Nephron (organoid): ENCODE measurements at regions not wholly inside any gene's neighbourhood (a gene's known extent, or its start where the extent isn't known, plus 50 kb on each side); places are given as distances from the start of the nearest gene placed in this dataset.

ENCODE experiments used
- H3K27ac Mint-ChIP-seq, 3 experiments: 2 replicates each; pipeline ENCODE4 v1.8.0; 2020; ENCODE audit warnings: mixed read lengths in 3 of 3, mild to moderate bottlenecking in 2 of 3, moderate library complexity in 1 of 3
- H3K27me3 Mint-ChIP-seq: 2 replicates; pipeline ENCODE4 v1.8.0; 2021; ENCODE audit warnings: low read depth, mild to moderate bottlenecking, moderate library complexity, mixed read lengths
- H3K36me3 Mint-ChIP-seq: 2 replicates; pipeline ENCODE4 v1.8.0; 2020; ENCODE audit warnings: low read depth, mixed read lengths
- H3K4me1 Mint-ChIP-seq: 2 replicates; pipeline ENCODE4 v1.8.0; 2020; ENCODE audit warnings: mixed read lengths
- H3K4me3 Mint-ChIP-seq, 3 experiments: 2 replicates each; pipeline ENCODE4 v1.8.0; 2020; ENCODE audit warnings: mild to moderate bottlenecking in 3 of 3, mixed read lengths in 3 of 3, moderate library complexity in 2 of 3
- H3K9me3 Mint-ChIP-seq: 2 replicates; pipeline ENCODE4 v1.8.0; 2020; ENCODE audit warnings: mixed read lengths
- CTCF ChIP-seq, 3 experiments: fragments of 200-600 bp; sonication (generic); IDR thresholded peaks; one replicate each; pipeline ENCODE4 v1.5.0; 2021; ENCODE audit warnings: antibody characterized with exemption in 3 of 3; ENCODE audit not compliant: unreplicated experiment in 3 of 3

DNA sequence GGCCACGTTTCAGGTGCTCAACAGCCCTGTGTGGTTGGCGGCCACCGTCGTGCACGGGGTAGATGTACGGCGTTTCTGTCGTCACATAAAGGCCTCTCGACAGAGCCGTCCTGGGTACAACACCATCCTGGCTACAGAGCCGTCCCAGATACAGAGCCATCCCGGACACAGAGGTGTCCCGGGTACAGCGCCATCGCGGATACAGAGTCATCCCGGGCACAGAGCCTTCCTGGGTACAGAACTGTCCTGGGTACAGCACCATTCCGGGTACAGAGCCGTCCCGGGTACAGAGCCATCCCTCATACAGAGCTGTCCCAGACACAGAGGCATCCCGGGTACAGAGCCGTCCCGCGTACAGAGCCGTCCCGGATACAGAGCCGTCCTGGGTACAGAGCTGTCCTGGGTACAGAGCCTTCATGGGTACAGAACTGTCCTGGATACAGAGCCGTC is 222.7 kb upstream of the SOX1 start:
- no peak overlapping the region for H3K4me3 Mint-ChIP-seq
- H3K9me3 Mint-ChIP-seq, result peaks cover 5% of the 10 kb centered on the region
- no peaks in the 10 kb centered on the region for H3K36me3 Mint-ChIP-seq
- no peak for TF ChIP-seq CTCF (IDR thresholded peaks at IDR 0.05; ENCODE audit: unreplicated experiment in 3 of 3)
- H3K4me1 Mint-ChIP-seq, result peaks cover 8% of the 10 kb centered on the region
- peaks cover 27% of the 10 kb centered on the region for H3K27me3 Mint-ChIP-seq
- H3K27ac Mint-ChIP-seq, result no peak overlapping the region

- TF ChIP-seq CTCF (IDR thresholded peaks at IDR 0.05; ENCODE audit: unreplicated experiment in 3 of 3), result no peak
- Mint-ChIP-seq H3K36me3 (no peaks in the 10 kb centered on the region), H3K9me3 (peaks cover 5% of the 10 kb centered on the region), H3K27ac (no peak overlapping the region), H3K4me3 (no peak overlapping the region), H3K27me3 (peaks cover 27% of the 10 kb centered on the region), H3K4me1 (peaks cover 8% of the 10 kb centered on the region)
Observed at GRCh38 chr13:111844682-111845081, 222.3 kb upstream of the SOX1 start.

DNA sequence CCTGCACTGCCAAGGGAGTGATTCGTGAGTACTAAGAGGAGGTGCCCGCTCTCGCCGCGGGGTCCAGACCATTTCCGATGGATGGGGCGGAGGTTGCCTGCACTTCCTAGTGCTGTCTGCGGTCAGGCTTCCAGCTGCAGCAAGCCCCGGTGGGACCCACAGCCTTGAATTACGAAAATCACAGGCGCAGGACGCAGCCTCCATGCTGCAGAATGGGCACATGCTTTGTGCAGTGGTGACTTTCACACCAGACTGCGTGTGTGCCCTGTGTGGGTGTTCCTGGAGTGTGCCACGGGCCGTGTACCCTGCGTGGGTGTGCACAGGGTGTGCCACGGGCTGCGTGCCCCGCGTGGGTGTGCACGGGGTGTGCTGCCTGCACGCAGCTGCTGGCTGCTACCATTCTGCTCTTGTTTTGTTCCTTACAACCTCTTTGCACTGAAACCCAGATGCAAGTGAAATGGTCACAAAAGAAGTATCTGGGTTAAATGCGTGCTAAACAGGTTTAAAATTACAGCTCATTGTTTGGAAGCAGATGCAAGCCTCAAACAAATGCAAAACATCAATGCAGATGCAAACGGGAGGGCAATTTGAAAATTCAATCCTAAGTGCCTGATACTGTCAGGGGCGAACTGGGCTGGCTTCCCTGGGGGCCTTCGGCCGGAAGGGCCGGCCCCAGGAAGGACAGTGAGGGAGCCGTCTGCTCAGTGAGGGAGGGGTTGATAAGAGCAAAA is 221.2 kb upstream of the SOX1 start:
- Mint-ChIP-seq H3K36me3 (no peaks in the 10 kb centered on the region), H3K9me3 (peaks cover 5% of the 10 kb centered on the region), H3K27me3 (peaks cover 36% of the 10 kb centered on the region), H3K4me3 (no peak overlapping the region), H3K4me1 (peaks cover 15% of the 10 kb centered on the region), H3K27ac (no peak overlapping the region)
- no peak for TF ChIP-seq CTCF (IDR thresholded peaks at IDR 0.05; ENCODE audit: unreplicated experiment in 3 of 3)

DNA sequence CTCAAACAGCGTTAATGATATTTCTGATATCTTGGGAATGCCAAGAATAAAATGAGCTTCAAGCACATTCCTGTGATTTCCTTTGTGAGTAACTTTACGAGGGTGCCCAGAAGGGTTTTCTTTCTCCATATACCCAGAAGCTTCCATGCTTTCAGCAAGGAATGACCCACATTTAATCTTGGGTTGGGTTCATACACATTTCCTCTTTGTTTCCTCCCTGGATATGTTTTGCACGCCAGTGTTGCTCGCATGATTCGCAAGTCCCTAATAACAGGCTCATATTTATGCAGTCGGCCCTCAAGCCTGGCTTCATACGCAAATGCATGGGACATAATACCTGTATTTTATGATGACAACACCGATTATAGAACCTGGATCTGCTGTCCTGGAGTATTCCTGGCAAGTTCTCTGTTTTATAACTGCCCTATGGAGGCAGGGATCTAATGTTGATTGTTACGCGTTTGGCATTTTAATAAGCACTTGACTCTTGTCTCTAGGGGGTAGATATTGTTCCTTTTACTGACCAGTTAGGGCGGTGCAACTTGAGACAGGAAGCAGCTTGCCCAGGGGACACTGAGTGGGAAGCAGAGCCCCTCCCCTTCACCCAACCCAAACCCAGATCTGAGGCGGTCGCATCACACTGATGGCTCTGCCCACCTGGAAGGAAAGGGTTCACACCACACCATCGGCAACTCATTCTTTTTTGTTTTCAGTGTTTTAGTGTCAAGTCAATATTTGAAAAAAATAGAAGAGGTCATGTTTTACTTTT is 220.4 kb upstream of the SOX1 start:
- Mint-ChIP-seq H3K27ac (no peak overlapping the region), H3K4me1 (peaks cover 22% of the 10 kb centered on the region), H3K9me3 (peaks cover 5% of the 10 kb centered on the region), H3K4me3 (no peak overlapping the region), H3K27me3 (peaks cover 41% of the 10 kb centered on the region), H3K36me3 (no peaks in the 10 kb centered on the region)
- TF ChIP-seq CTCF (IDR thresholded peaks at IDR 0.05; ENCODE audit: unreplicated experiment in 3 of 3), result no peak

- no peak for TF ChIP-seq CTCF (IDR thresholded peaks at IDR 0.05; ENCODE audit: unreplicated experiment in 3 of 3)
- H3K27me3 Mint-ChIP-seq, result peaks cover 45% of the 10 kb centered on the region
Observed at GRCh38 chr13:111847964-111848363, 219.0 kb upstream of the SOX1 start.

More at GRCh38 chr13:111847964-111848363, 219.0 kb upstream of the SOX1 start:
- Mint-ChIP-seq H3K36me3 (no peaks in the 10 kb centered on the region), H3K4me3 (no peak overlapping the region), H3K27ac (no peak overlapping the region), H3K9me3 (peaks cover 5% of the 10 kb centered on the region), H3K4me1 (peaks cover 22% of the 10 kb centered on the region)
